Activated CD4-positive, alpha-beta T cell treated with anti-CD3 and anti-CD28 coated beads, Interleukin-2, amount 50 U/mL, for 48 hours (primary cell): ENCODE measurements at regions not wholly inside any gene's neighbourhood (a gene's known extent, or its start where the extent isn't known, plus 50 kb on each side); places are given as distances from the start of the nearest gene placed in this dataset.

Source experiments
- DNase-seq, 2 experiments: peaks; one replicate each; pipeline ENCODE4 v3.0.0-alpha.2; 2020

DNA sequence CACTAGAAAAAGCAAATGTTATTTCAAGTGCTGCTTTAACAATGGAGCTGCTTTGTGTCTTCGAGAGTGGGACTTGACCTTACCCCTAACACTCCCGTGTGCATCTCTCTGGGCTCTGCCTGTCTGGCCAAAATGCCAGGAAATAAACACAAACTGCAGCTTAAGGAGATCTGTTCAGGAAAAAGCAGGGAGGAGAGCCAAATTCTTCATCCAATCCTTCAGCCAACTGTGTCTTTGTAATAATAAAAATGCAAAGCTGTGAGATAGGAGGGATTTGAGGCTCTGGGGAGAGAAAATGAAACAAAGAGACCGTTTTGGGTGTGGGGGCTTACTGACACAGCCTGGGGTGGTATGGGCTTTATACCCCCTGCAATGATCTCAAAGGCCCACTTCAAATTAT is 85.8 kb upstream of the WSCD2 start:
- DNase-seq = no peak

- no peak for DNase-seq
Measured at GRCh38 chr12:108043750-108044533, 85.1 kb upstream of the WSCD2 start.

GRCh38 chr12:108046135-108046534 is 83.0 kb upstream of the WSCD2 start:
- DNase-seq = no peak

DNA sequence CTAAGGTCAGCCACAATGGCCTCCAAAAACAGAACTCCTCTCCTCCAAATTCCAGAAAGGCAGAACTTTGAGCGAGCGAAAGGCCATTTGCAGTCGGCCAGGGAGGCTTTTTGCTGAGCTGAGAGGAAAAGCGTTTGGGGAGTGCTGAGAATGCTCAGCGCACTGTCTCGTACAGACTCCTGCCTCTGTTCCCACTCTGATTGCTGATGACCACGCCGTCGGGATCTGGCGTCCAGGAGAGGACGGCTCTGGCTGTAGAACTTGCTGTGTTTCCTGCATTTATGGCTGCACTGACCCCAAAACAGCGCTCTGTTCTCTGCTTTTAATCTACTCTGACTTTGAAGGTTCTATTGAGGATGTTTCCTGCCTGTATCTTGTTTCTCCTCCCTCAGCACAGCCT is 82.4 kb upstream of the WSCD2 start:
- no peak for DNase-seq

DNA sequence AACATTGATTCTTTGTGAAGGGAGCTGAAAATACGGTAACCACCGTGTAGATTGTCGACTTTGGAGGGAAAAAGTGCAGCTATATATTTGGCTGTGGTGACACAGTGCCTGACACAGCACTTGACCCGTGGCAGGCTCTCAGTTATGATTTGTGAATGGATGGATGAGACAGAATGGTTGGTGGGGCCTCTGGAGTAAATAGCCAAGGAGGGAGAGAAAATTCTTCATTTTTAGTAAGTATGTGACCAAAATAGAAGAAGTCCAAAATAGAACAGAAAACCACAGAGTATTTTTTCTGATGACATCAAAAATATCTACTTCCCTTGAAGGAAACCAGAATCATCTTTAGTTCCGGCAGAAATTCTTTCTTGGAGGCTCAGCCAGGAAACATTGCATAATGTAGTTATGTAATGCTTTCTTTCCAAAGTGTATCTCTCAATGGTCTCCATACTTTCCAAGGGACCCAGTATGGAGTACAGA is 82.0 kb upstream of the WSCD2 start:
- no peak for DNase-seq

DNA sequence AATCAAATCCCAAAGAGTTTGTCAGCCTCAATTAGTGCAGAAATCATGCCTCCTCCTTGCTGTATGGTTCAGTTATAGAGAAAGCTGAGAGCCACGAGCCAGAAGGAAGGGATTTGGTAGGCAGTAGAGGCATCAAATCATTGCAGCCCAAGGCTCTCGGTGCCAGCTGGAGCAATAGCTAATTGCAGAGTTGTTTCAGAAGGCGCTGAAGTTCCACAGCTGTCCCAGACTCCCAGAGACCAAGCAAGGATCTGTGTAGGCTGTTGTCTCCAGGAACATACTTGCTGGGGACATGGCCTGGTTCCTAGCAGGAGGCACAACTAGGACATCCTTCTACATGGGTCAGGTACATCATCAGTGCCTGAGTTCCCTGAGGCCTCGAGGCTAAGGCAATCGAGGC is 80.4 kb upstream of the WSCD2 start:
- no peak for DNase-seq

- DNase-seq = no peak
Measured at GRCh38 chr12:108050696-108051095, 78.4 kb upstream of the WSCD2 start.

GRCh38 chr12:108052260-108052659 is 76.8 kb upstream of the WSCD2 start:
- DNase-seq = no peak

- DNase-seq = no peak
Measured at GRCh38 chr12:108053512-108053911, 75.6 kb upstream of the WSCD2 start.

- DNase-seq = no peak
Measured at GRCh38 chr12:108054496-108054895, 74.6 kb upstream of the WSCD2 start.

DNA sequence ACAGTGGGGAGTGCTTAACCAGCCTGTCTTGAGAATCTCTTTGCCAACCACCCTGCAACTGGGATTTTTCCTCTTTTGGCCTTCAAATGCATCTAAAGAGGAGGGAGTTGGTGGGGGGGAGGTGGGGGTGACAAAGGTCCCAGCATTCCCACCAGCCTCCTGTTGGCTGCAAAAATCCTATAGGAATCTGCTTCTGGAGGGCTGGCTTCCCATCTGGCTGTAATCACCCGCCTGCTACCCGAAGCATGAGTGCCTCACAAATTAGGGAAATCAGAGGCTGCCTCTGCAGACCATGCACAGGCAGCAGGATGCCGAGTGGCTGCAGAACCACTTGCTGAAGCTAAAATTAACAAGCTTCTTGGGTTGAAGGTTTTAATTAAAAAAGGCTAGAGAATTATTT is 73.9 kb upstream of the WSCD2 start:
- no peak for DNase-seq

GRCh38 chr12:108060067-108060466 is 69.0 kb upstream of the WSCD2 start:
- DNase-seq = no peak

- DNase-seq = no peak
Measured at GRCh38 chr12:108060903-108061302, 68.2 kb upstream of the WSCD2 start.

GRCh38 chr12:108063192-108063591 is 65.9 kb upstream of the WSCD2 start:
- no peak for DNase-seq

- no peak for DNase-seq
Measured at GRCh38 chr12:108065069-108065468, 64.0 kb upstream of the WSCD2 start.

- no peak for DNase-seq
Measured at GRCh38 chr12:108066583-108067577, 62.2 kb upstream of the WSCD2 start.

GRCh38 chr12:108069651-108070165 is 59.4 kb upstream of the WSCD2 start:
- no peak for DNase-seq

- no peak for DNase-seq
Measured at GRCh38 chr12:108075561-108075960, 53.5 kb upstream of the WSCD2 start.

GRCh38 chr12:108076556-108076955 is 52.5 kb upstream of the WSCD2 start:
- DNase-seq = no peak

DNA sequence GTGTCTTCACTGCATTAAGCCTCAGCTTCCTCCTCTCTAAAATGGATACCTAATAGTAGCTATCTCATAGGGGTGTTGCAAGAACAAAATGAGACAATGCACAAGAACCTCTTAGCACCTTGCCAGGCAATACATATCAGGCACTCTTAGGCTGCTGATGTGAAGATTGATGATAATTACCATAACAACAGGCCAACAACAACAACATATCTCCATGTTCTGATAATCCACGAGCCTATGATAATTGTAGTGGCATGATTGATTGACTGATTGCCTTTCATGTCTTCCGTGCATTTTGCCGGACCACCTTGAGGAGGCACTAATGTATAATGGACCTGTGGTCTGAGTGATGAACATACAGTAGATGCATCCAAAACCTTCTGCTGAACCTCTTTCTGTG is 50.7 kb upstream of the WSCD2 start:
- no peak for DNase-seq
